Activated naive CD8-positive, alpha-beta T cell treated with anti-CD3 and anti-CD28 coated beads, Interleukin-2, amount 50 U/mL, for 24 hours (primary cell): ENCODE measurements at regions not wholly inside any gene's neighbourhood (a gene's known extent, or its start where the extent isn't known, plus 50 kb on each side); places are given as distances from the start of the nearest gene placed in this dataset.

Source experiments
- ATAC-seq: fragments of 150-1000 bp; cut with Tn5 transposase; one replicate; pipeline ENCODE4 v1.10.0; 2021
- DNase-seq: peaks from one replicate; pipeline ENCODE4 v3.0.0; 2021
- H3K27ac Mint-ChIP-seq: one replicate; pipeline ENCODE4 v1.8.0; 2021; ENCODE audit warnings: mild to moderate bottlenecking, mixed read lengths
- H3K27me3 Mint-ChIP-seq: one replicate; pipeline ENCODE4 v1.8.0; 2021; ENCODE audit warnings: mixed read lengths
- H3K36me3 Mint-ChIP-seq: one replicate; pipeline ENCODE4 v1.8.0; 2021; ENCODE audit warnings: low read depth, mixed read lengths
- H3K4me1 Mint-ChIP-seq: one replicate; pipeline ENCODE4 v1.8.0; 2021; ENCODE audit warnings: mixed read lengths
- H3K4me3 Mint-ChIP-seq: one replicate; pipeline ENCODE4 v1.8.0; 2021; ENCODE audit warnings: mild to moderate bottlenecking, moderate library complexity, mixed read lengths
- H3K9me3 Mint-ChIP-seq: one replicate; pipeline ENCODE4 v1.8.0; 2021; ENCODE audit warnings: mixed read lengths

- ATAC-seq (no peak), DNase-seq (no peak)
- Mint-ChIP-seq H3K27ac (no peak overlapping the region), H3K4me1 (peaks cover 2% of the 10 kb centered on the region), H3K36me3 (no peaks in the 10 kb centered on the region), H3K4me3 (no peak overlapping the region), H3K9me3 (no peaks in the 10 kb centered on the region), H3K27me3 (no peaks in the 10 kb centered on the region)
These were observed 302.2 kb upstream of the TPM1 start for GRCh38 chr15:62740141-62741004.

- Mint-ChIP-seq H3K4me1 (peaks cover 2% of the 10 kb centered on the region), H3K36me3 (no peaks in the 10 kb centered on the region), H3K9me3 (no peaks in the 10 kb centered on the region), H3K4me3 (no peak overlapping the region), H3K27ac (no peak overlapping the region), H3K27me3 (no peaks in the 10 kb centered on the region)
- DNase-seq (no peak), ATAC-seq (no peak)
These were observed 301.4 kb upstream of the TPM1 start for GRCh38 chr15:62741106-62741505.

DNA sequence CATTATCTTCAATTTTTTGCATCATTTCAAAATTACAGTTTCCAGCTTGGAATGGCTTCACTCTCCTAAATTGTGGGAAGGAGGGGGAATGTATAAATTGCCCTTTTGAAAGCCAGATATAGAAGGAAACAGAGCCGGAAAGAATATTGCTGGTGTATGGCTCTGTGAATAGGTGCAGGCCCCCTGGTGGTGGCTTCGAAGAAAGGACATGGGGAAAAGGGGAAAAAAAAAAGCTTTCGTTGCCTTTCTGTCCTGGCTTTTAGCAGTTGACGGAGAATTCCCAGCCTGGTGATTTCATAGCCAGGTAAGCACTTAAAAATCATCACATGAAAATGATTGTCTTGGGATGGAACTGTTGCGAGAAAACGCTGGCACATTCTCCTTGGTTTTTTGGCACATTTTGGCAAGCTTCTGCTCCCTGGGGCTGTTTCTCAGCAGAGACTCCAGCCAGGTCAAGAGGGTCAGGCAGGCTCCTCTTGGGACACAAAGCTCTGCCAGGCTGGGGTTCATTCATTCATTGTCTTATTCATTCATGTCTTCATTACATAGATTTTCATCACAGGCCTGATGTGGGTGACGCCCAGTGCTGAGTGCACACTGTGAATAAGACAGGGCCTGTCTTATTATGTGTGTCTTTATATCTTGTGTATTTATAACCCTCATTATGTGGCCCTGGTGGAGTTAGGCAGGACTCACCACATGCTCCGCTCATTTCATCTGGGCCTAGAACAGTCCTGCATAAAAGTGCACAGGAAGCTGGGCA lies 300.0 kb upstream of the TPM1 start:
- H3K9me3 Mint-ChIP-seq = no peaks in the 10 kb centered on the region

DNA sequence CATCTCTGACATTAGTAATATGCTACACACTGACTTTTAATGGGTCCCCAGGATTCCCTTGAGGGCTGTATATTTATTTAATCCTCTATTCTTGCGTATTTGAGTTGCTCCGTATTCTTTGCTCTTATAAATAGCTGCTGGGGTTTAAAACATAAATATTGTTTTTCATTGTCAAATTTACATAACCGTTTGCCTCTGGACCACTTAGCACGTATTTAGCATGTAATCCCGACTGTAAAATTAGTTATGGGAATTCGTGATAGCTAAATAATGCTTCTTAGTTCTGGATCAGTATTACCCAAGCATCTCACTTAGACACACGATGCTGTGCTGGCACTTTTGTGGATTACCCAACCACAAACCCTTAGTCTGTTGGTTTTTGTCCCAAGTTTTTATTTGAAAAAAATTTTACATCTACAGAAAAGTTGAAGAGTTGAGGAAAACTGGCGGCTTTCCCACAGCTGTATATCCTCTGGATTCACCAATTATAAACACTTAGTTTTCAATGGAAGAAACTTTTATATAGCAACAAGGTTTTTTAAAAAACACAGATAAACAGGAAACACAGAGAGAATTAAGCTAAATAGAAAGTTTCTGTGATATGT lies 296.8 kb upstream of the TPM1 start:
- DNase-seq = no peak
- no peak overlapping the region for H3K27ac Mint-ChIP-seq
- no peak overlapping the region for H3K4me3 Mint-ChIP-seq
- H3K9me3 Mint-ChIP-seq = no peaks in the 10 kb centered on the region
- H3K27me3 Mint-ChIP-seq = no peaks in the 10 kb centered on the region
- H3K36me3 Mint-ChIP-seq = no peaks in the 10 kb centered on the region
- peaks cover 2% of the 10 kb centered on the region for H3K4me1 Mint-ChIP-seq
- no peak for ATAC-seq

More for the DNA sequence above, 300.0 kb upstream of the TPM1 start:
- no peaks in the 10 kb centered on the region for H3K27me3 Mint-ChIP-seq
- H3K27ac Mint-ChIP-seq = no peak overlapping the region
- DNase-seq = peak; percentile 45
- H3K36me3 Mint-ChIP-seq = no peaks in the 10 kb centered on the region
- peak; percentile 44 for ATAC-seq
- H3K4me1 Mint-ChIP-seq = peaks cover 2% of the 10 kb centered on the region
- H3K4me3 Mint-ChIP-seq = no peak overlapping the region

DNA sequence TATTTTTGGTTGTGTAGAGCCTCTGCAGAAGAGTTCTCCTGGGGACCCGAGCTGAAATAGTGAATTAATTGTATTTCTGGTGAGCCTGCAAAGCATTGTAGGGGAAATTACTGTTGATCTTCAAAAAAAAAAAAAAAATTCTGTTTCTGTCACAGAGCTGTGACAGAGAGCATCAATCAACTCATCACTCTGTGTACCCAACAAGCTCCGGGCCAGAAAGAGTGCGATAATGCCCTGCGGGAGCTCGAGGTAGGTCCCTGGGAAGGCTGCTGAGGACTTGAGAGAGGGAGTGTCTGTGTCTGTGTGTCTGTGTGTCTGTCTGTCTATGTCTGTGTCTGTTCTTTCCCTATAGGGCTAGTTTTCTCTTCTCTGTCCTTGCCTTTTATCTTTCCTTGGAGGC lies 294.4 kb upstream of the TPM1 start:
- no peak for ATAC-seq
- no peak for DNase-seq
- no peaks in the 10 kb centered on the region for H3K4me1 Mint-ChIP-seq
- no peak overlapping the region for H3K4me3 Mint-ChIP-seq
- no peaks in the 10 kb centered on the region for H3K9me3 Mint-ChIP-seq
- no peak overlapping the region for H3K27ac Mint-ChIP-seq
- H3K27me3 Mint-ChIP-seq = no peaks in the 10 kb centered on the region
- no peaks in the 10 kb centered on the region for H3K36me3 Mint-ChIP-seq

DNA sequence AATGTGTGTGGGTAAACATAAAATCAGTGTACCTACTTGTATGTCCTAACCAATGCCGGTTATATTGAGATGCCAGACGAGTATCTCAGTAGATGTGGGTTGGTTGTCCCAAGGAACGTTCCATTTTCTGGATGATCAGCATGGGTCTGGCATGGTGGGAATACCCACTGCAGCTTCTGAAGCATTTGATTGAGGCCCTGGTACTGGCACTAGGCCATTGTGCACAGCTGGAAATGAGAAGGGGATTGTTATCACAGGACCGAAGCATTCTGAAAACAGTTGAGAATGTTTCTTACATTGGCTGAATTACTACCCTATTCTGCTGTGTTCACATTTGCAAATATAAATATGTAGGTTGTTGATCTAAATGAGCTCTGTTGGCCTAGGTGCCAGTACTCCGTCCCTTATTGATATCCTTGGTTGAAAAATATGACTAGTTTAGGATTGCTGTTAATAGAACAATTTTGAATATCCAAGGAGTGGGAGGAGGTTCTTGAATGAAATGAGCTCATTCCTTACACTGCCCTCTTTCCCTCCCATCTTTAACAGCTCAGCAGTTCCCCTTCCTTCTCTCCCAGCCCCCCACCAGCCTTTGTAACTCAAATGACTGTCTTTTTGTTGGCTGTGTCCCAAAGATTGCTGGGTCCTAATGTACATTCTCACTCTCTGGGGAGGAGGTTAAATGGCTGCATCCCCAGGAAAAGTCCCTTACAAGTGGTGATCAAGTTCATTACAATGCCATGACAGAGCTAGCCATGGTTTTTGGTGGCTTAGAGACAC lies 293.3 kb upstream of the TPM1 start:
- Mint-ChIP-seq H3K27ac (no peak overlapping the region), H3K9me3 (no peaks in the 10 kb centered on the region), H3K4me1 (no peaks in the 10 kb centered on the region), H3K27me3 (no peaks in the 10 kb centered on the region), H3K4me3 (no peak overlapping the region), H3K36me3 (no peaks in the 10 kb centered on the region)
- DNase-seq (no peak), ATAC-seq (no peak)

DNA sequence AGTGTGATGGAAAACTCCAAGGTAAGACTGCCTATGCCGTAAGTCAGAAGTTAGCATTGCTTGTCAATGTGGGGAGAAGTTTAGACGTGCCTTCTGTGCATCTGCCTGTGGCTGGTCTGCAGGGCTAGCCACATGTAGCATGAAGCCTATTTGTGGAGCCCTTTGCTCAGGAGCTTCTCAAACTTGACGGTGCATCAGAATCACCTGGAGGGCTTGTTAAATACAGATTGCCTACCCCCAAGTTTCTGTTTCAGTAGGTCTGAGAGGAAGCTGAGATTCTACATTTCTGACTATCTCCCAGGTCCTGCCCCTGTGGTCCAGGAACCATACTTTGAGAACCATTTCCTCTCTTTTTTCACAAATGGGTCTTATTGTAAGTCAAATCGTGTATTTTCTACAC lies 292.1 kb upstream of the TPM1 start:
- no peaks in the 10 kb centered on the region for H3K4me1 Mint-ChIP-seq
- no peaks in the 10 kb centered on the region for H3K36me3 Mint-ChIP-seq
- no peak for DNase-seq
- ATAC-seq = no peak
- H3K27me3 Mint-ChIP-seq = no peaks in the 10 kb centered on the region
- H3K4me3 Mint-ChIP-seq = no peak overlapping the region
- H3K27ac Mint-ChIP-seq = no peak overlapping the region
- no peaks in the 10 kb centered on the region for H3K9me3 Mint-ChIP-seq

DNA sequence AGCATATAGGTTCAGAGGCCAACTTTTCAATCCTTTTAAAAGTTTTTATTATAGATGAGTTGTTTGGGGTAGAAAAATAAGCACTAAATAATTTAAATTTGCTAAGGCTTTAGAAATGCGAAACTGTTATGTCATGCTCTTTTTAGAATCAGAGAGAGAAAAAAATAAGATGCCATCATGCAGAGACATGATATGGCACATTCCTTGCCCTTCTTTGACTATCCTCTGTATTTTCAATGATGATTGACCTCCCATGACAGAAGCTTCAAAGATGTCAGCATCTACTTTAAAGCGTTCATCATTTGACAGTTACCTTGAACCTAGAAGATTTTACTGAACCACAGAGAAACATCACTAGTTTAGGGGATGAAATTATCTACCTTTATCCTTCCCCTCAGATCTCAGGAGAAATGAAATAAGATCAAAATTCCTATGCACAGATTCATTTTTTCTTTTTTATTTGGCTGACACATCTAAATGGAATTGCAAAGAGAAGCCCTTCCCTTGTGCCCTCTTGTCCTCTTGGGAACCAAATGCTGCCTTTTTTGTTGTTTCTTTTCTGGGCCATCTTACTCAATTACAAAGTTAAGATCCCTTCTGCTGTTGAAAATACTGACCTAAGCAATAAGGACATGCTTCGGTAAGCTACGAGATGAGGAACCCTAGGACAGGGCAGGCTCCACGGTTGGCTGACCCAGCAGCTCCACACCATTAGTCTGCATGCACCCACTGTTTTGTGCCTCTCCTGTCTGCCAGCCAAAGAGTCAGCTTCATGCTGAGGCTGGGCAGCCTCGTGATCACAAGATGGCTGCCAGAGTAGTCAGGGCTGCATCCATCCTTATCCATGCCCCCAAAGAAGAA lies 289.7 kb upstream of the TPM1 start:
- no peaks in the 10 kb centered on the region for H3K36me3 Mint-ChIP-seq
- no peak for ATAC-seq
- H3K27ac Mint-ChIP-seq = no peak overlapping the region
- no peaks in the 10 kb centered on the region for H3K4me1 Mint-ChIP-seq
- DNase-seq = no peak
- H3K27me3 Mint-ChIP-seq = no peaks in the 10 kb centered on the region
- H3K9me3 Mint-ChIP-seq = no peaks in the 10 kb centered on the region
- no peak overlapping the region for H3K4me3 Mint-ChIP-seq

- ATAC-seq (no peak), DNase-seq (no peak)
- Mint-ChIP-seq H3K27me3 (no peaks in the 10 kb centered on the region), H3K9me3 (no peaks in the 10 kb centered on the region), H3K4me3 (no peak overlapping the region), H3K4me1 (no peaks in the 10 kb centered on the region), H3K36me3 (no peaks in the 10 kb centered on the region), H3K27ac (no peak overlapping the region)
These were observed 288.9 kb upstream of the TPM1 start for GRCh38 chr15:62753518-62754221.

- ATAC-seq (no peak), DNase-seq (no peak)
- Mint-ChIP-seq H3K27me3 (no peaks in the 10 kb centered on the region), H3K4me3 (no peak overlapping the region), H3K27ac (no peak overlapping the region), H3K36me3 (no peaks in the 10 kb centered on the region), H3K9me3 (no peaks in the 10 kb centered on the region), H3K4me1 (no peaks in the 10 kb centered on the region)
These were observed 286.1 kb upstream of the TPM1 start for GRCh38 chr15:62756326-62756994.

DNA sequence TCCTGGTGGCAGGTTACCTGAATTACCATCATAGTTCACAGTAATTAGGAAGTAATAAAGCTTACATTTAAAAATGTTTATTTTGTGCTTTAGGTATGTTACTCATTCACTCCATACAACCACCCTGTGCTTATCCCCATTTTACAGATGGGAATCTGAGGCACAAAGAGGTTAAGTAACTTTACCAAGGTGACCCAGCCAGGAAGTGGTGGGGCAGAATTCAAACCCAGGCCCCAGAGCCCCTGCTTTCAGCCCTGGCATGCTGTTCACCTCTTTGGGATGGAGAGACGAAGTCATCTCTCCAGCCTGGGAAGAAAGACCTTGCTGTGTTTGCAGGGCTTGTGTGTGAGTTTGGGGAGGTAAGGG lies 285.6 kb upstream of the TPM1 start:
- no peak overlapping the region for H3K27ac Mint-ChIP-seq
- no peak overlapping the region for H3K4me3 Mint-ChIP-seq
- ATAC-seq (no peak), DNase-seq (no peak)
- no peaks in the 10 kb centered on the region for H3K9me3 Mint-ChIP-seq
- H3K4me1 Mint-ChIP-seq = no peaks in the 10 kb centered on the region
- no peaks in the 10 kb centered on the region for H3K36me3 Mint-ChIP-seq
- no peaks in the 10 kb centered on the region for H3K27me3 Mint-ChIP-seq

- no peaks in the 10 kb centered on the region for H3K27me3 Mint-ChIP-seq
- H3K9me3 Mint-ChIP-seq = no peaks in the 10 kb centered on the region
- H3K4me3 Mint-ChIP-seq = no peak overlapping the region
- H3K4me1 Mint-ChIP-seq = no peaks in the 10 kb centered on the region
- no peak for ATAC-seq
- no peaks in the 10 kb centered on the region for H3K36me3 Mint-ChIP-seq
- H3K27ac Mint-ChIP-seq = no peak overlapping the region
- DNase-seq = no peak
These were observed 285.0 kb upstream of the TPM1 start for GRCh38 chr15:62757535-62757934.
